GM12878 (cell line): ENCODE measurements at regions not wholly inside any gene's neighbourhood (a gene's known extent, or its start where the extent isn't known, plus 50 kb on each side); places are given as distances from the start of the nearest gene placed in this dataset.

Source experiments
- ATAC-seq: fragments of 200-7000 bp; cut with Tn5 transposase; 3 replicates; pipeline ENCODE4 v1.9.1; 2020; ENCODE audit warnings: mild to moderate bottlenecking, moderate library complexity
- BruUV-seq: library from RNA; stranded (reverse); fragments of 400-500 nt; replicated peaks from 2 replicates; lab custom pipeline; 2021; lab: Mats Ljungman, UMichigan
- CTCF ChIA-PET: fragments of 300-600 bp; sonication (Branson Sonifier 250); formaldehyde crosslinking; extraction: SDS; loops from one replicate; lab custom pipeline; 2021; ENCODE audit warnings: inconsistent platforms; lab: Yijun Ruan, JAX
- POLR2A ChIA-PET: fragments of 350-600 bp; formaldehyde crosslinking; extraction: SDS; loops from one replicate; lab custom pipeline; 2021; ENCODE audit warnings: inconsistent platforms; lab: Charles Lee
- RAD21 ChIA-PET: fragments of 300-600 bp; sonication (Branson Sonifier 250); formaldehyde crosslinking; loops from one replicate; lab custom pipeline; 2023; ENCODE audit warnings: antibody characterized with exemption; ENCODE audit not compliant: unreplicated experiment; lab: Charles Lee
- SMC1A ChIA-PET: fragments of 300-600 bp; sonication (Branson Sonifier 250); formaldehyde crosslinking; loops from one replicate; lab custom pipeline; 2023; ENCODE audit not compliant: unreplicated experiment, uncharacterized antibody; lab: Charles Lee
- DNase-seq: peaks from one replicate; pipeline ENCODE4 v3.0.0-alpha.2; 2011; ENCODE audit warnings: low read depth, low spot score
- FAIRE-seq: peaks from 3 replicates; lab custom pipeline; 2011; peaks lifted over from hg19 to GRCh38; lab: Jason Lieb, UNC
- H2AFZ ChIP-seq: 2 replicates; pipeline ENCODE4 v1.6.0; 2011; ENCODE audit warnings: low read depth, low read length, control low read depth; ENCODE audit not compliant: control insufficient read depth
- H3K27ac ChIP-seq: 2 replicates; pipeline ENCODE4 v1.5.1; 2011; ENCODE audit warnings: control low read depth; ENCODE audit not compliant: control insufficient read depth, insufficient read depth
- H3K27me3 ChIP-seq, 2 experiments: replicated peaks in 1 of 2; 2 replicates each; pipeline versions ENCODE4 v1.6.0 to v1.6.1; 2011; ENCODE audit warnings: low read length in 1 of 2; ENCODE audit not compliant: control insufficient read depth in 2 of 2, insufficient read depth in 2 of 2
- H3K36me3 ChIP-seq, 2 experiments: 2 replicates each; pipeline ENCODE4 v1.5.1; 2011; ENCODE audit warnings: low read length in 1 of 2; ENCODE audit not compliant: control insufficient read depth in 2 of 2, insufficient read depth in 2 of 2
- H3K4me1 ChIP-seq: 2 replicates; pipeline ENCODE4 v1.6.1; 2011; ENCODE audit warnings: mild to moderate bottlenecking, low read length, moderate library complexity, mixed read lengths; ENCODE audit not compliant: control insufficient read depth, insufficient read depth
- H3K4me2 ChIP-seq: 2 replicates; pipeline ENCODE4 v1.6.0; 2011; ENCODE audit warnings: control low read depth; ENCODE audit not compliant: control insufficient read depth, insufficient read depth
- H3K4me3 ChIP-seq: fragments of 200-600 bp; sonication (generic); 2 replicates; pipeline ENCODE4 v1.5.1; 2016
- H3K79me2 ChIP-seq: 2 replicates; pipeline ENCODE4 v1.6.0; 2011; ENCODE audit warnings: low read length; ENCODE audit not compliant: control insufficient read depth, insufficient read depth
- H3K9ac ChIP-seq: 2 replicates; pipeline ENCODE4 v1.8.0; 2011; ENCODE audit warnings: low read length, control low read depth, mixed read lengths; ENCODE audit not compliant: control insufficient read depth, insufficient read depth
- H3K9me3 ChIP-seq: replicated peaks from 3 replicates; pipeline ENCODE4 v1.5.1; 2011; ENCODE audit warnings: mild to moderate bottlenecking, low read length; ENCODE audit not compliant: control insufficient read depth, insufficient read depth
- H4K20me1 ChIP-seq: 2 replicates; pipeline ENCODE4 v1.6.0; 2011; ENCODE audit not compliant: control insufficient read depth, insufficient read depth
- ASH2L ChIP-seq: fragments of 300-600, 200-600 bp; sonication (generic); IDR thresholded peaks from 2 replicates; pipeline ENCODE4 v1.6.1; 2017; ENCODE audit warnings: low read depth, mild to moderate bottlenecking, borderline replicate concordance
- ATF3 ChIP-seq: IDR thresholded peaks from 2 replicates; pipeline ENCODE4 v1.6.1; 2011; ENCODE audit warnings: low read depth, mild to moderate bottlenecking, low read length, moderate library complexity, borderline replicate concordance; ENCODE audit errors: extremely low read depth
- ATF7 ChIP-seq: fragments of 450-650 bp; IDR thresholded peaks from 2 replicates; pipeline ENCODE4 v1.6.1; 2016; ENCODE audit warnings: low read depth, mild to moderate bottlenecking
- CHD1 ChIP-seq: IDR thresholded peaks from 2 replicates; pipeline ENCODE4 v1.6.1; 2012; ENCODE audit warnings: low read depth, low read length, improper control_type of control experiment
- EZH2 ChIP-seq: IDR thresholded peaks from 2 replicates; pipeline ENCODE4 v1.6.1; 2012; ENCODE audit warnings: low read depth, mild to moderate bottlenecking, control low read depth, inconsistent platforms, low read length, borderline replicate concordance; ENCODE audit not compliant: control insufficient read depth
- MYC ChIP-seq: IDR thresholded peaks from 2 replicates; pipeline ENCODE4 v1.6.1; 2011; ENCODE audit warnings: mild to moderate bottlenecking, low read length, moderate library complexity, inconsistent platforms; ENCODE audit not compliant: insufficient read depth, insufficient replicate concordance, insufficient read length, severe bottlenecking
- NFXL1 ChIP-seq: fragments of 450-650 bp; IDR thresholded peaks from 2 replicates; pipeline ENCODE4 v1.6.1; 2017; ENCODE audit warnings: antibody characterized with exemption, mild to moderate bottlenecking, borderline replicate concordance
- NR2F1 ChIP-seq: fragments of 450-650 bp; conservative IDR thresholded peaks from 2 replicates; pipeline ENCODE4 v1.6.1; 2017; ENCODE audit warnings: mild to moderate bottlenecking
- RAD51 ChIP-seq: fragments of 450-650 bp; IDR thresholded peaks from 2 replicates; pipeline ENCODE4 v1.6.1; 2016; ENCODE audit warnings: moderate library complexity, mild to moderate bottlenecking, inconsistent platforms
- RCOR1 ChIP-seq: conservative IDR thresholded peaks from 2 replicates; pipeline ENCODE4 v1.6.1; 2012; ENCODE audit warnings: low read depth, low read length, improper control_type of control experiment
- RELB ChIP-seq: fragments of 450-650 bp; IDR thresholded peaks from 2 replicates; pipeline ENCODE4 v1.6.1; 2017; ENCODE audit warnings: low read depth, mild to moderate bottlenecking, moderate library complexity
- SP1 ChIP-seq: IDR thresholded peaks from one replicate; pipeline ENCODE4 v1.6.1; 2011; ENCODE audit warnings: low read depth, low read length
- SREBF1 ChIP-seq: IDR thresholded peaks from 2 replicates; pipeline ENCODE4 v1.6.1; 2012; ENCODE audit warnings: mild to moderate bottlenecking, low read length
- STAT1 ChIP-seq: fragments of 450-650 bp; conservative IDR thresholded peaks from 2 replicates; pipeline ENCODE4 v1.6.1; 2014; ENCODE audit warnings: antibody characterized with exemption, mild to moderate bottlenecking
- whole genome bisulfite sequencing: methylation state at CpG from one replicate; pipeline ENCODE4 v1.1.6; 2016; ENCODE audit warnings: low lambda C conversion rate; ENCODE audit not compliant: insufficient replicate concordance, insufficient coverage; ENCODE audit errors: missing lambda C conversion rate; 5-methylcytosine and 5-hydroxymethylcytosine counted together
- in situ Hi-C: fragments of 300-500 bp; cut with MboI; formaldehyde crosslinking; loops from 9 replicates; pipeline ENCODE4 v1.14.3; 2018; ENCODE audit warnings: mixed read lengths
- intact Hi-C: fragments of 100-400 bp; cut with micrococcal nuclease; formaldehyde crosslinking; loops from one replicate; pipeline ENCODE4 v1.14.2; 2022; ENCODE audit not compliant: unreplicated experiment

- Histone ChIP-seq H3K9ac (no peak overlapping the region), H4K20me1 (no peaks in the 10 kb centered on the region), H3K9me3 (no peaks in the 10 kb centered on the region; the same call in 2 of the 3 replicates), H3K27me3 (no peaks in the 10 kb centered on the region), H3K4me2 (no peak overlapping the region), H2AFZ (no peak overlapping the region), H3K4me1 (no peaks in the 10 kb centered on the region), H3K36me3 (no peaks in the 10 kb centered on the region), H3K27ac (no peak overlapping the region), H3K79me2 (no peaks in the 10 kb centered on the region), H3K4me3 (no peak overlapping the region)
- ChIA-PET SMC1A (interaction anchor here (2.2 kb wide), 1 partner anchor 10 kb away, joined by 10 read pairs; no protein-coding TSS in a partner anchor), POLR2A (no interaction called here), CTCF (no interaction called here), RAD21 (no interaction called here)
- in situ Hi-C loops (no loop called here), intact Hi-C loops (no loop called here)
- BruUV-seq: no TSS peak
- 88% methylated on average over 7 of the region's 7 CpGs for WGBS
- ATAC-seq (no peak), FAIRE-seq (no peak), DNase-seq (no peak)
- TF ChIP-seq NFXL1: no peak
- TF ChIP-seq CHD1: no peak
- no peak for TF ChIP-seq ASH2L
- no peak for TF ChIP-seq MYC
- no peak for TF ChIP-seq EZH2
- TF ChIP-seq RCOR1: no peak
- no peak for TF ChIP-seq SP1
- no peak for TF ChIP-seq ATF3
- no peak for TF ChIP-seq STAT1
- no peak for TF ChIP-seq NR2F1
- TF ChIP-seq ATF7: no peak
- TF ChIP-seq RELB: no peak
- TF ChIP-seq SREBF1: no peak
- no peak for TF ChIP-seq RAD51
Observed at GRCh38 chr5:68722357-68722756, 371.5 kb upstream of the SLC30A5 start.
